GM21529 (cell line): ENCODE measurements at regions not wholly inside any gene's neighbourhood (a gene's known extent, or its start where the extent isn't known, plus 50 kb on each side); places are given as distances from the start of the nearest gene placed in this dataset.
"Not testable (repeated sequence)": the region's sequence is repeated elsewhere in the genome, so short reads cannot be mapped to it uniquely, and the experiment has no call there.

Experiments used
- ATAC-seq: cut with Tn5 transposase; IDR thresholded peaks from one replicate; pipeline ENCODE4 v1.9.1; 2021; ENCODE audit not compliant: unreplicated experiment

GRCh38 chr2:241956521-241957110 lies 87.1 kb downstream of the RTP5 start:
- no peak for ATAC-seq

- no peak for ATAC-seq
These were observed 87.7 kb downstream of the RTP5 start for GRCh38 chr2:241957276-241957675.

- no peak for ATAC-seq
These were observed 89.5 kb downstream of the RTP5 start for GRCh38 chr2:241958818-241959545.

GRCh38 chr2:241959751-241960269 lies 90.3 kb downstream of the RTP5 start:
- no peak for ATAC-seq

GRCh38 chr2:241961454-241961853 lies 91.9 kb downstream of the RTP5 start:
- ATAC-seq = no peak

- ATAC-seq = no peak
These were observed 94.6 kb downstream of the RTP5 start for GRCh38 chr2:241964133-241964532.

GRCh38 chr2:241965931-241966412 lies 96.4 kb downstream of the RTP5 start:
- peak; percentile 85 for ATAC-seq

- no peak for ATAC-seq
These were observed 97.3 kb downstream of the RTP5 start for GRCh38 chr2:241966647-241967466.

GRCh38 chr2:241967467-241968144 lies 98.1 kb downstream of the RTP5 start:
- no peak for ATAC-seq

GRCh38 chr2:241968417-241968816 lies 98.9 kb downstream of the RTP5 start:
- no peak for ATAC-seq

- ATAC-seq = not testable (repeated sequence)
These were observed 99.7 kb downstream of the RTP5 start for GRCh38 chr2:241969182-241969581.

- no peak for ATAC-seq
These were observed 101.2 kb downstream of the RTP5 start for GRCh38 chr2:241970716-241971115.

- no peak for ATAC-seq
These were observed 104.6 kb downstream of the RTP5 start for GRCh38 chr2:241974096-241974495.

GRCh38 chr2:241974851-241975592 lies 105.5 kb downstream of the RTP5 start:
- ATAC-seq = no peak

- ATAC-seq = no peak
These were observed 106.2 kb downstream of the RTP5 start for GRCh38 chr2:241975593-241976284.

GRCh38 chr2:241976296-241976695 lies 106.8 kb downstream of the RTP5 start:
- ATAC-seq = no peak

GRCh38 chr2:241977557-241978300 lies 108.2 kb downstream of the RTP5 start:
- no peak for ATAC-seq

- ATAC-seq = no peak
These were observed 109.1 kb downstream of the RTP5 start for GRCh38 chr2:241978670-241979069.

GRCh38 chr2:241980193-241980592 lies 110.7 kb downstream of the RTP5 start:
- ATAC-seq = no peak
